ENCODE measurements at regions not wholly inside any gene's neighbourhood (a gene's known extent, or its start where the extent isn't known, plus 50 kb on each side); places are given as distances from the start of the nearest gene placed in this dataset.

GRCh38 chr6:56742122-56742791 is 99.6 kb upstream of the DST start:
- H3K27ac ChIP-seq (replicated peaks in 1 of 4): peak overlapping the region; percentile 21 to 59 (median 49)

GRCh38 chr6:56741472-56741871 is 98.8 kb upstream of the DST start:
- DNase-seq (ENCODE audit: extremely low spot score): no peak
- Histone ChIP-seq H3K36me3 (no peaks in the 10 kb centered on the region), H3K27me3 (no peaks in the 10 kb centered on the region), H3K4me1 (peaks cover 31 to 64% (median 57%) of the 10 kb centered on the region in 4 donors), H3K27ac (replicated peaks in 1 of 4) (peak overlapping the region in 3 of 4 donors; percentile 40 to 59 (median 58)), H3K9me3 (no peaks in the 10 kb centered on the region), H3K4me3 (peak overlapping the region in 3 of 4 donors; percentile 32 to 43 (median 42))
- TF ChIP-seq EP300 (IDR thresholded peaks at IDR 0.05) (no peak), POLR2A (IDR thresholded peaks at IDR 0.05; ENCODE audit: low read depth) (no peak), POLR2AphosphoS5 (IDR thresholded peaks at IDR 0.05) (no peak)
- TF ChIP-seq, protein P1, sequence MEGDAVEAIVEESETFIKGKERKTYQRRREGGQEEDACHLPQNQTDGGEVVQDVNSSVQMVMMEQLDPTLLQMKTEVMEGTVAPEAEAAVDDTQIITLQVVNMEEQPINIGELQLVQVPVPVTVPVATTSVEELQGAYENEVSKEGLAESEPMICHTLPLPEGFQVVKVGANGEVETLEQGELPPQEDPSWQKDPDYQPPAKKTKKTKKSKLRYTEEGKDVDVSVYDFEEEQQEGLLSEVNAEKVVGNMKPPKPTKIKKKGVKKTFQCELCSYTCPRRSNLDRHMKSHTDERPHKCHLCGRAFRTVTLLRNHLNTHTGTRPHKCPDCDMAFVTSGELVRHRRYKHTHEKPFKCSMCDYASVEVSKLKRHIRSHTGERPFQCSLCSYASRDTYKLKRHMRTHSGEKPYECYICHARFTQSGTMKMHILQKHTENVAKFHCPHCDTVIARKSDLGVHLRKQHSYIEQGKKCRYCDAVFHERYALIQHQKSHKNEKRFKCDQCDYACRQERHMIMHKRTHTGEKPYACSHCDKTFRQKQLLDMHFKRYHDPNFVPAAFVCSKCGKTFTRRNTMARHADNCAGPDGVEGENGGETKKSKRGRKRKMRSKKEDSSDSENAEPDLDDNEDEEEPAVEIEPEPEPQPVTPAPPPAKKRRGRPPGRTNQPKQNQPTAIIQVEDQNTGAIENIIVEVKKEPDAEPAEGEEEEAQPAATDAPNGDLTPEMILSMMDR (IDR thresholded peaks at IDR 0.05): no peak
- intact Hi-C loops (cut with DNase I): no loop called here

More at GRCh38 chr6:56742122-56742791, 99.6 kb upstream of the DST start:
- Histone ChIP-seq H3K4me1 (peaks cover 35 to 72% (median 65%) of the 10 kb centered on the region in 4 donors), H3K4me3 (peak overlapping the region; percentile 32 to 43 (median 42)), H3K9me3 (no peaks in the 10 kb centered on the region), H3K36me3 (no peaks in the 10 kb centered on the region), H3K27me3 (no peaks in the 10 kb centered on the region)
- intact Hi-C loops (cut with DNase I): no loop called here
- no peak for DNase-seq (ENCODE audit: extremely low spot score)
- 15% methylated on average over 6 of the region's 6 CpGs for WGBS
- TF ChIP-seq POLR2AphosphoS5 (IDR thresholded peaks at IDR 0.05): peak in 1 of 2 donors; percentile 18
- TF ChIP-seq, protein P1 (IDR thresholded peaks at IDR 0.05): no peak

GRCh38 chr6:56739836-56740815 is 97.4 kb upstream of the DST start:
- no peaks in the 10 kb centered on the region for H3K27me3 ChIP-seq
- no peak overlapping the region for H3K4me3 ChIP-seq
- H3K36me3 ChIP-seq: no peaks in the 10 kb centered on the region
- TF ChIP-seq, protein P1 (IDR thresholded peaks at IDR 0.05): no peak
- TF ChIP-seq POLR2A (IDR thresholded peaks at IDR 0.05; ENCODE audit: low read depth): no peak
- TF ChIP-seq POLR2AphosphoS5 (IDR thresholded peaks at IDR 0.05): no peak
- TF ChIP-seq EP300 (IDR thresholded peaks at IDR 0.05): no peak
- no peaks in the 10 kb centered on the region for H3K9me3 ChIP-seq
- intact Hi-C loops (cut with DNase I): no loop called here
- DNase-seq (ENCODE audit: extremely low spot score): no peak
- 98% methylated on average over 8 of the region's 8 CpGs for WGBS
- peaks cover 31 to 59% (median 57%) of the 10 kb centered on the region in 4 donors for H3K4me1 ChIP-seq
- peak overlapping the region in 3 of 4 donors; percentile 11 to 59 (median 18) for H3K27ac ChIP-seq (replicated peaks in 1 of 4)

DNA sequence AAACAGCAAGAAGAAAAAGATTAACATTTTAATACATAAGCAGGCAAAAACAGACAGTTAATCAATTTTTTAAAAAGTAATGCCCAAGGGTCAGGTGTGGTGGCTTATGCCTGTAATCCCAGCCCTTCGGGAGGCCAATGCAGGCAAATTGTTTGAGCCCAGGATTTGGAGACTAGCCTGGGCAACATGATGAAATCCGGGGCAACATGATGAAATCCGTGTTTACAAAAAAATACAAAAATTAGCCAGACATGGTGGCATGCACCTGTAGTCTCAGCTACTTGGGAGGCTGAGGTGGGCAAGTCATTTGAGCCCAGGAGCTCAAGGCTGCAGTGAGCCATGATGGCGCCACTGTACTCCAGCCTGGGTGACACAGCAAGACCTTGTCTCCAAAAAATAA is 94.1 kb upstream of the DST start:
- Histone ChIP-seq H3K27me3 (no peaks in the 10 kb centered on the region), H3K4me3 (no peak overlapping the region), H3K27ac (replicated peaks in 1 of 4) (no peak overlapping the region), H3K36me3 (no peaks in the 10 kb centered on the region), H3K4me1 (peaks cover 12 to 45% (median 38%) of the 10 kb centered on the region in 4 donors), H3K9me3 (no peaks in the 10 kb centered on the region)
- TF ChIP-seq, protein P1 (IDR thresholded peaks at IDR 0.05): no peak
- TF ChIP-seq EP300 (IDR thresholded peaks at IDR 0.05) (no peak), POLR2A (IDR thresholded peaks at IDR 0.05; ENCODE audit: low read depth) (no peak), POLR2AphosphoS5 (IDR thresholded peaks at IDR 0.05) (no peak)
- no peak for DNase-seq (ENCODE audit: extremely low spot score)
- intact Hi-C loops (cut with DNase I): no loop called here
- 94% methylated on average over 4 of the region's 4 CpGs for WGBS
